GM12873 (cell line): ENCODE measurements at regions not wholly inside any gene's neighbourhood (a gene's known extent, or its start where the extent isn't known, plus 50 kb on each side); places are given as distances from the start of the nearest gene placed in this dataset.

Source experiments
- CTCF ChIP-seq: IDR thresholded peaks from 2 replicates; pipeline ENCODE4 v1.5.1; 2012; ENCODE audit warnings: low read depth, mild to moderate bottlenecking, moderate library complexity, low read length, control low read depth; ENCODE audit not compliant: insufficient read depth; ENCODE audit errors: missing control alignments

- TF ChIP-seq CTCF: no peak
These were observed 148.3 kb upstream of the USP38 start for GRCh38 chr4:143036443-143036842.

GRCh38 chr4:143046454-143046853, 138.3 kb upstream of the USP38 start:
- TF ChIP-seq CTCF: no peak

- TF ChIP-seq CTCF: no peak
These were observed 137.8 kb upstream of the USP38 start for GRCh38 chr4:143046906-143047305.

- no peak for TF ChIP-seq CTCF
These were observed 129.7 kb upstream of the USP38 start for GRCh38 chr4:143054971-143055370.

- no peak for TF ChIP-seq CTCF
These were observed 128.7 kb upstream of the USP38 start for GRCh38 chr4:143055997-143056396.

GRCh38 chr4:143071351-143071750, 113.4 kb upstream of the USP38 start:
- TF ChIP-seq CTCF: no peak

- no peak for TF ChIP-seq CTCF
These were observed 108.0 kb upstream of the USP38 start for GRCh38 chr4:143076723-143077122.
